PC-3 (cell line): ENCODE measurements at regions not wholly inside any gene's neighbourhood (a gene's known extent, or its start where the extent isn't known, plus 50 kb on each side); places are given as distances from the start of the nearest gene placed in this dataset.

Experiments used
- ATAC-seq: fragments of 200-7000 bp; cut with Tn5 transposase; 2 replicates; pipeline ENCODE4 v1.9.1; 2020; ENCODE audit warnings: mild to moderate bottlenecking, moderate library complexity
- BruUV-seq: library from RNA; stranded (reverse); fragments of 400-500 nt; replicated peaks from 2 replicates; lab custom pipeline; 2021; lab: Mats Ljungman, UMichigan
- CTCF ChIA-PET: fragments of 300-600 bp; sonication (Branson Sonifier 250); formaldehyde crosslinking; loops from one replicate; lab custom pipeline; 2022; ENCODE audit warnings: antibody characterized with exemption; lab: Charles Lee
- POLR2A ChIA-PET: fragments of 300-600 bp; sonication (Branson Sonifier 250); formaldehyde crosslinking; loops from one replicate; lab custom pipeline; 2022; ENCODE audit warnings: antibody characterized with exemption; ENCODE audit not compliant: unreplicated experiment; lab: Charles Lee
- DNase-seq: peaks from one replicate; pipeline ENCODE4 v3.0.0-alpha.2; 2015
- H2AFZ ChIP-seq: fragments of 300-600 bp; sonication (generic); 2 replicates; pipeline ENCODE4 v1.6.0; 2016; ENCODE audit warnings: antibody characterized with exemption, low read length
- H3F3A ChIP-seq: fragments of 300-600 bp; sonication (generic); one replicate; pipeline ENCODE4 v1.6.0; 2017; ENCODE audit warnings: antibody characterized with exemption, low read length, control low read depth, mild to moderate bottlenecking; ENCODE audit not compliant: unreplicated experiment
- H3K27ac ChIP-seq: fragments of 300-600 bp; sonication (generic); 2 replicates; pipeline ENCODE4 v1.5.1; 2016; ENCODE audit warnings: mild to moderate bottlenecking, low read length
- H3K27me3 ChIP-seq: fragments of 300-600 bp; sonication (generic); 2 replicates; pipeline ENCODE4 v1.6.1; 2016; ENCODE audit warnings: low read length, mixed read lengths
- H3K36me3 ChIP-seq: fragments of 300-600 bp; sonication (generic); 2 replicates; pipeline ENCODE4 v1.6.1; 2016; ENCODE audit warnings: low read depth, mixed run types, low read length, mixed read lengths
- H3K4me1 ChIP-seq: fragments of 300-600 bp; sonication (generic); 2 replicates; pipeline ENCODE4 v1.5.1; 2016; ENCODE audit warnings: low read length; ENCODE audit not compliant: insufficient read depth
- H3K4me2 ChIP-seq: fragments of 300-600 bp; sonication (generic); 2 replicates; pipeline ENCODE4 v1.6.0; 2016; ENCODE audit warnings: low read length
- H3K4me3 ChIP-seq: fragments of 300-600 bp; sonication (generic); 2 replicates; pipeline ENCODE4 v1.5.1; 2016; ENCODE audit warnings: mild to moderate bottlenecking, low read length, mixed read lengths
- H3K79me2 ChIP-seq: fragments of 300-600 bp; sonication (generic); 2 replicates; pipeline ENCODE4 v1.6.1; 2017; ENCODE audit warnings: low read length, mixed read lengths
- H3K9ac ChIP-seq: fragments of 300-600 bp; sonication (generic); 2 replicates; pipeline ENCODE4 v1.6.0; 2016; ENCODE audit warnings: mild to moderate bottlenecking, low read length
- H3K9me2 ChIP-seq: fragments of 300-600 bp; sonication (generic); replicated peaks from 2 replicates; pipeline ENCODE4 v1.6.1; 2016; ENCODE audit warnings: mixed run types, low read length, mixed read lengths
- H3K9me3 ChIP-seq: fragments of 300-600 bp; sonication (generic); 2 replicates; pipeline ENCODE4 v1.6.1; 2016; ENCODE audit warnings: low read length, mixed read lengths
- H4K20me1 ChIP-seq: fragments of 300-600 bp; sonication (generic); 2 replicates; pipeline ENCODE4 v1.6.1; 2016; ENCODE audit warnings: low read length, mixed read lengths
- EZH2 ChIP-seq: fragments of 300-600 bp; sonication (generic); IDR thresholded peaks from one replicate; pipeline ENCODE4 v1.6.1; 2017; ENCODE audit warnings: antibody characterized with exemption, mild to moderate bottlenecking, low read length; ENCODE audit not compliant: unreplicated experiment
- EZH2phosphoT487 ChIP-seq: fragments of 300-600 bp; sonication (generic); IDR thresholded peaks from 2 replicates; pipeline ENCODE4 v1.6.1; 2018; ENCODE audit warnings: mild to moderate bottlenecking, antibody characterized with exemption, low read length, borderline replicate concordance
- intact Hi-C: fragments of 100-400 bp; cut with micrococcal nuclease; formaldehyde crosslinking; loops from 2 replicates; pipeline ENCODE4 v1.9.0; 2023
- TF ChIP-seq, protein P1 (sequence below): fragments of 300-600 bp; sonication (generic); conservative IDR thresholded peaks from 2 replicates; pipeline ENCODE4 v1.5.1; 2017; ENCODE audit warnings: antibody characterized with exemption, low read depth, mild to moderate bottlenecking, low read length

DNA sequence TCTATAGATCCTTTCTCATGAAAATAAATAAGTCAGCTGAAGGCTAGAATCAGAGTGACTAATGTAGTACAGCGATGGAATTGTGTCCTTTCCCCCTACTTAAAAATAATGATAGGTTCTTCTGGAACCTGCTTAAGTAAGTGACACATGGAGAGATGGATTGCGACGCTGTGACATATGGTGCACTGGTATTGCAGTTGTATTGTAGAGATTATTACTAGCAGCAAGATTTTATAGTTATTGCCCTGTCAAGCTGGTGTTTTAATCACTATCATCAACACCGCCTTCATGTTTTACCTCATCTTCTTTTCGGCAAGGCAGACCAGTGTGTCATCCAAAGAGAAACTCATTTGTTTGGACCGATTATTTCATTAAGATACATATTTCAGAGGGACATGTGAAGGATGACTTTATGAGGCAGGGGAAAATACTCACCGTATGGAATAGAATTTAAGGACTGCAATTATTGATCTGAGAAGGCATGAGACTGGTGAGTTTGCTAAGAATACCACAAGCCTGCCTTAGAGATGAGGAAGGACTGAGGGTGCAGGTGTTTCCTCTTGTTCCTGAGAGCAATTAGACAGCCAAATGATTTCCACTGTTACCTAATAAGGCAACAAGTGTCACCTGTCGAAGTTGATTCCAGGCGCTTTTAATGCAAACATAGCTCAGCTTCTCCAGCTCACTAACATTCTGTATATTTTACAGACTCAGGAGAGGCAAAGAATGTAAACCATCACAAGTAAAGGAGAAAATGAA lies 1855.5 kb downstream of the MAT2B start:
- Histone ChIP-seq H3K27me3 (no peaks in the 10 kb centered on the region), H2AFZ (no peak overlapping the region), H3K4me2 (no peak overlapping the region), H3K4me3 (no peak overlapping the region), H3K4me1 (no peaks in the 10 kb centered on the region), H3K9ac (no peak overlapping the region), H3K9me2 (no peaks in the 10 kb centered on the region), H3K36me3 (no peaks in the 10 kb centered on the region), H3K27ac (no peak overlapping the region), H3K79me2 (no peaks in the 10 kb centered on the region), H4K20me1 (no peaks in the 10 kb centered on the region), H3K9me3 (0 out of 2 replicates have a peak, but pooled peaks cover 4% of the 10 kb centered on the region), H3F3A (no peaks in the 10 kb centered on the region)
- BruUV-seq = no TSS peak
- TF ChIP-seq EZH2phosphoT487 (no peak), EZH2 (no peak)
- TF ChIP-seq, protein P1, sequence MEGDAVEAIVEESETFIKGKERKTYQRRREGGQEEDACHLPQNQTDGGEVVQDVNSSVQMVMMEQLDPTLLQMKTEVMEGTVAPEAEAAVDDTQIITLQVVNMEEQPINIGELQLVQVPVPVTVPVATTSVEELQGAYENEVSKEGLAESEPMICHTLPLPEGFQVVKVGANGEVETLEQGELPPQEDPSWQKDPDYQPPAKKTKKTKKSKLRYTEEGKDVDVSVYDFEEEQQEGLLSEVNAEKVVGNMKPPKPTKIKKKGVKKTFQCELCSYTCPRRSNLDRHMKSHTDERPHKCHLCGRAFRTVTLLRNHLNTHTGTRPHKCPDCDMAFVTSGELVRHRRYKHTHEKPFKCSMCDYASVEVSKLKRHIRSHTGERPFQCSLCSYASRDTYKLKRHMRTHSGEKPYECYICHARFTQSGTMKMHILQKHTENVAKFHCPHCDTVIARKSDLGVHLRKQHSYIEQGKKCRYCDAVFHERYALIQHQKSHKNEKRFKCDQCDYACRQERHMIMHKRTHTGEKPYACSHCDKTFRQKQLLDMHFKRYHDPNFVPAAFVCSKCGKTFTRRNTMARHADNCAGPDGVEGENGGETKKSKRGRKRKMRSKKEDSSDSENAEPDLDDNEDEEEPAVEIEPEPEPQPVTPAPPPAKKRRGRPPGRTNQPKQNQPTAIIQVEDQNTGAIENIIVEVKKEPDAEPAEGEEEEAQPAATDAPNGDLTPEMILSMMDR = no peak
- DNase-seq = no peak
- CTCF ChIA-PET = no interaction called here
- intact Hi-C loops = no loop called here
- no peak for ATAC-seq
- POLR2A ChIA-PET = no interaction called here

DNA sequence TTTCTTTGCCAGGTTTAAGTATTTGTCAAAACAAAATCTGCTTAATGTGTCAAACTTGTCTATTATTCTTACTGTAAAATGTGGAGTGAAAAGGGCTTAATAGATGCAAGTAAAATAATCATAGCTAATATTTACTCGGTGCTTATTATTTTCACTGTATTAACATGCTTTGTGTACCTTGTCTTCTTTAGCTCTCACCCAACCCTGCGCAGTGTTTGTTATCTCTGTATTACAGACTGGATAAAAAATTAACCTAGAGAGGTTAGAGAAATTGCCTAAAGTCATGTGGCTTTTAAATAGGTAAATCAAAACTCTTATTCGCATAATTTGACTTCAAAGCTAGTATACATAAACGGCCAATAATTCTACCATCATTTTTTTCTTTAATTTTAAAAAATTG lies 1864.8 kb downstream of the MAT2B start:
- no peaks in the 10 kb centered on the region for H3F3A ChIP-seq
- H3K4me2 ChIP-seq = no peak overlapping the region
- no peak overlapping the region for H3K27ac ChIP-seq
- no peaks in the 10 kb centered on the region for H3K27me3 ChIP-seq
- DNase-seq (no peak), ATAC-seq (no peak)
- no peaks in the 10 kb centered on the region for H3K9me2 ChIP-seq
- H3K9me3 ChIP-seq = no peaks in the 10 kb centered on the region
- H3K79me2 ChIP-seq = no peaks in the 10 kb centered on the region
- no peak for TF ChIP-seq EZH2
- TF ChIP-seq, protein P1 = no peak
- no peak for TF ChIP-seq EZH2phosphoT487
- intact Hi-C loops = no loop called here
- no TSS peak for BruUV-seq
- no peak overlapping the region for H3K4me3 ChIP-seq
- no peak overlapping the region for H3K9ac ChIP-seq
- ChIA-PET CTCF (no interaction called here), POLR2A (no interaction called here)
- no peak overlapping the region for H2AFZ ChIP-seq
- no peaks in the 10 kb centered on the region for H3K4me1 ChIP-seq
- H4K20me1 ChIP-seq = no peaks in the 10 kb centered on the region
- H3K36me3 ChIP-seq = no peaks in the 10 kb centered on the region

DNA sequence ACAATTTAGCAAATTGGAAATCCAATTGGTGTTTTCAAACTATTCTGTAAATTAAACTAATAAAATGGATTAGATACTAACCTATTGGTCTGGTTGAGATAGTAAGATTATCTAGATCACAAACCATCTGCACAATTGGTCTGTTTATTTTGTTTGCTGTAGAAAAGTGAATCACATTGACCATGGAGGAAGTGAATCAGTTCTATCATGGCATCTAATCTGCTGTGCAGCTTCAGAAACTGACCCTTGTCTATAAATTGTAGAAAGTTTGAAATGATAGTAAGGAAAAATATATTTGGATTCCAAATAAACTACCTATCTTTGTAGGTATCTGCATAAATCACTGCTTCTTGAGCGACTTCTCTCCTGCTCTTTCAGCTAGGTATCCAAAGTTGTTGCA lies 1865.4 kb downstream of the MAT2B start:
- ChIA-PET POLR2A (no interaction called here), CTCF (no interaction called here)
- Histone ChIP-seq H3K9me3 (no peaks in the 10 kb centered on the region), H3K9me2 (no peaks in the 10 kb centered on the region), H3K4me1 (no peaks in the 10 kb centered on the region), H3K27me3 (no peaks in the 10 kb centered on the region), H3K36me3 (no peaks in the 10 kb centered on the region), H3K9ac (no peak overlapping the region), H3K79me2 (no peaks in the 10 kb centered on the region), H4K20me1 (no peaks in the 10 kb centered on the region), H2AFZ (no peak overlapping the region), H3F3A (no peaks in the 10 kb centered on the region), H3K4me2 (peak overlapping the region; percentile 31; the same call in 1 of the 2 replicates), H3K27ac (0 out of 2 replicates have a peak overlapping the region, but pooled peaks have one; percentile 46), H3K4me3 (no peak overlapping the region)
- DNase-seq (peak; percentile 13), ATAC-seq (peak; percentile 67)
- intact Hi-C loops = no loop called here
- TF ChIP-seq EZH2 = no peak
- TF ChIP-seq EZH2phosphoT487 = no peak
- TF ChIP-seq, protein P1 = no peak
- BruUV-seq = no TSS peak
